ENCODE measurements at regions not wholly inside any gene's neighbourhood (a gene's known extent, or its start where the extent isn't known, plus 50 kb on each side); places are given as distances from the start of the nearest gene placed in this dataset.

DNA sequence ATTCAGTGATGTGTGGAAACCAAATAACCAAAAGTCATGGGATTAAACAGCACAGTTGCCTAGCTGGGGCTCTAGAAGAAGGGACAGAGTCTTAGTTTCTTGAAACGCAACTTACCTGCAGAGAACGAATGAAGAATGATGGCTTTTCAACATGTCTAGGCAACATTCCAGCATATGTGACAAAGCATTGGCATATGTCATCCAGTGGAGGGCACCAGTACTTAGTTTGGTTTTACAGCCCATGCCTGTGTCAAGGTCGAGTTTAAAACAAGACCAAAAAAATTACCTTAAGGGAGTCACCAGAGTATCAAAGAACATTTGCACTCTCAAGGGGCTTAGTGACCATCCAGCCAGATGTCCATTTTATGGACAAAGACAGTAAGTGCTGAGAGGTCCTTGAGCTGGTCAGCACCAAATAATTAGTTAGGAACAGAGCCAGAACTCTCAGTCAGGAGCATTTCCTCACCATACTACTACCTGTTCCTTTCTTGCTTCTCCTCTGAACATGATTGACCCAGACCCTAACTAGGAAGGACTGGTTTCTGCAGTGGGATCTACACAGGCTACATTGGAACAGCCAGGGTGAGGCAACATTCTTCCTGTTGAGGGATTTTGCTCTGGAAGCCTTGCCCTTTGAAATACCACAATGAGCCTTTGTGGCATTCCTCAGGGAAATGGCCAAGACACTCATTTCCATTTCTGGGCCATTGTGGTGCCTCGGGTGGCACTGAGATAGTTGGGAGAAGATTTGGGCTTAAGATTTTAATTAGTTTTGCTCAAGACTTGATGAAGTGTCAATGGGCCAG lies 75.4 kb upstream of the ANKH start:
- no peaks in the 10 kb centered on the region for H3K36me3 ChIP-seq
- TF ChIP-seq POLR2A (IDR thresholded peaks at IDR 0.05): no peak
- no peaks in the 10 kb centered on the region for H3K27me3 ChIP-seq
- intact Hi-C loops (cut with DNase I): no loop called here
- H3K27ac ChIP-seq: no peak overlapping the region
- no peak for DNase-seq
- H3K4me3 ChIP-seq: no peak overlapping the region
- H3K9me3 ChIP-seq: no peaks in the 10 kb centered on the region
- H3K4me1 ChIP-seq: no peaks in the 10 kb centered on the region
- 12 to 27% methylated on average over 4 of the region's 4 CpGs for WGBS, 2 donors

DNA sequence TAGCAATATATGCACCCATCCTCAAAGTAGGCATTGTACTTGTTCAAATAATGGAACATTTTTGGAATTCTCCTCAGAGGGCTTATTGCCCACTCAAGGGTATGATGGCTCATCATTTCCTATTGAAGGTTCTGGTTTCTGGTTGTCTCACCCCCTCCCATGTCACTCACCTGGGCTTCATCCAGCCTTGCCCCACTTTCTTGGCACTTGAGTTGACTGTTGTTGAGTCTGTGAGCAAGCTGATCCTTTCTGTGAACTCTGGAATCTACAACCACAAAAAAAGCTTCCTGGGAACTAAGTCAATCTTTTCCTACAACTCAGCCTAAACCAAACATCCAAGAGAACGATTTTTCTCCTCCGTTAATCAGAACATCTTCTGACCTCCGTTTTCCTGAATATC lies 73.9 kb upstream of the ANKH start:
- Histone ChIP-seq H3K27ac (no peak overlapping the region), H3K36me3 (no peaks in the 10 kb centered on the region), H3K4me1 (no peaks in the 10 kb centered on the region), H3K4me3 (no peak overlapping the region), H3K9me3 (no peaks in the 10 kb centered on the region), H3K27me3 (no peaks in the 10 kb centered on the region)
- DNase-seq: no peak
- TF ChIP-seq, protein P1, sequence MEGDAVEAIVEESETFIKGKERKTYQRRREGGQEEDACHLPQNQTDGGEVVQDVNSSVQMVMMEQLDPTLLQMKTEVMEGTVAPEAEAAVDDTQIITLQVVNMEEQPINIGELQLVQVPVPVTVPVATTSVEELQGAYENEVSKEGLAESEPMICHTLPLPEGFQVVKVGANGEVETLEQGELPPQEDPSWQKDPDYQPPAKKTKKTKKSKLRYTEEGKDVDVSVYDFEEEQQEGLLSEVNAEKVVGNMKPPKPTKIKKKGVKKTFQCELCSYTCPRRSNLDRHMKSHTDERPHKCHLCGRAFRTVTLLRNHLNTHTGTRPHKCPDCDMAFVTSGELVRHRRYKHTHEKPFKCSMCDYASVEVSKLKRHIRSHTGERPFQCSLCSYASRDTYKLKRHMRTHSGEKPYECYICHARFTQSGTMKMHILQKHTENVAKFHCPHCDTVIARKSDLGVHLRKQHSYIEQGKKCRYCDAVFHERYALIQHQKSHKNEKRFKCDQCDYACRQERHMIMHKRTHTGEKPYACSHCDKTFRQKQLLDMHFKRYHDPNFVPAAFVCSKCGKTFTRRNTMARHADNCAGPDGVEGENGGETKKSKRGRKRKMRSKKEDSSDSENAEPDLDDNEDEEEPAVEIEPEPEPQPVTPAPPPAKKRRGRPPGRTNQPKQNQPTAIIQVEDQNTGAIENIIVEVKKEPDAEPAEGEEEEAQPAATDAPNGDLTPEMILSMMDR (IDR thresholded peaks at IDR 0.05): no peak
- no peak for TF ChIP-seq EP300 (IDR thresholded peaks at IDR 0.05)
- intact Hi-C loops (cut with DNase I): no loop called here
- WGBS, 2 donors: 48 to 78% methylated on average over 3 of the region's 3 CpGs

DNA sequence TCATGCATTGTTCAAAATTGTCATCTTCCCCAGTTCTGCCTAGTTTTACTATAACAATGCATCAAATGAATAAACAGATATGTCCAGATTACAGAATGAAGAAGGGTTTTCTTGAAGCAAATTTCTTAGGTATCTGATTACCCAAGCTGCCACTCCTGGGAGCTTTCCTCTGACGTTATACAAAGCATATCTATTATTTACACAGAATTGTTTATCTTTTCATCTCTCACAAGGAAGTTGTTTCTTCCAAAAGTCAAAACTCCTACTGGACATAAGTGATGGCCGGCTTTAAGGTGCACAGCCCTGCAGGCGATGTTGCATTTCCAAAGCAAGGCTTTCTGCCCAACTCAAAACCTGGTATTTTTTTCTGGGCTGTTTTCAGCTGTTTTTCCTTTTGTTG lies 73.4 kb upstream of the ANKH start:
- 39 to 64% methylated on average over 3 of the region's 3 CpGs for WGBS, 2 donors
- no peak for DNase-seq
- intact Hi-C loops (cut with DNase I): no loop called here
- Histone ChIP-seq H3K27me3 (no peaks in the 10 kb centered on the region), H3K9me3 (no peaks in the 10 kb centered on the region), H3K4me3 (no peak overlapping the region), H3K27ac (no peak overlapping the region), H3K4me1 (no peaks in the 10 kb centered on the region), H3K36me3 (no peaks in the 10 kb centered on the region)
- TF ChIP-seq, protein P1 (IDR thresholded peaks at IDR 0.05): no peak
- TF ChIP-seq EP300 (IDR thresholded peaks at IDR 0.05) (no peak), POLR2A (IDR thresholded peaks at IDR 0.05) (no peak), POLR2AphosphoS5 (IDR thresholded peaks at IDR 0.05) (no peak)

DNA sequence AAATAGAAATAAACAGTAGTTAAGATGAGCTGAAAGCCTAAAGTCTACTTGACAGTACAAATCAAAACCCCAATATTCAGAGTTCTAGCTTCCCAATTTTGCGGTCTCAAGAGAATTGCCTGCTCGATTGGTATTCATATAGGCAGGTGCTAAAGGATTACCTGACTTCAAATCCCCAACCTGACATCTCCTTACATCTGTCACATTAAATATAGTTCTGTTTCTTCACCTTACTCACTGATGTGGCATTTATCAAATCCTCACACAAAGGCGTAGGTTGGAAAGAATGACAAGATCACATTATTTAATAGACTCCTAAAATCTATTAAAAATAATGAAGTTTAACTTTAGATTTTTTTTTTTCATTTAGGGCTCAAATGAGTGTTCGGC lies 72.8 kb upstream of the ANKH start:
- 93 to 94% methylated on average over 4 of the region's 4 CpGs for WGBS, 2 donors
- Histone ChIP-seq H3K27ac (no peak overlapping the region), H3K9me3 (no peaks in the 10 kb centered on the region), H3K4me3 (no peak overlapping the region), H3K4me1 (no peaks in the 10 kb centered on the region), H3K36me3 (no peaks in the 10 kb centered on the region), H3K27me3 (no peaks in the 10 kb centered on the region)
- no peak for DNase-seq
- TF ChIP-seq POLR2A (IDR thresholded peaks at IDR 0.05) (no peak), POLR2AphosphoS5 (IDR thresholded peaks at IDR 0.05) (no peak), EP300 (IDR thresholded peaks at IDR 0.05) (no peak)
- TF ChIP-seq, protein P1 (IDR thresholded peaks at IDR 0.05): no peak
- intact Hi-C loops (cut with DNase I): no loop called here

DNA sequence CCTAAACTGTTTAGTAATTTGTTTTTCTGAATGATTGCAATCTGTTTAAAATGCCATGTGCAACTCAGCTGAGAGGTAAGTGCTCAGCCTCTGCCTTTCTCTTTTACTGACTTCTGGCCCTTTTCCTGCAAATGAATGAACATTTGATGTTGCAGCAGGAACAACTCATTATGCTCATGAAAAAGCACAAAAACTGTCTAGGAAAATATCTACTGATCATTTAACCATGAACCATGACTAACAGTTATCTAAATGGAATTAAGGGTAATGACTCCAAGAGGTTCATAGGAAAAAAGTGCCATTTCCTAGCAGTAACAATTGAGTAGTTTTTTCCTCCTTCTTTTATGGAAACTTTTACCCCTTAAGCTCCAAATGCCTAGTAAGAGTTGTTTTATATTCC lies 70.6 kb upstream of the ANKH start:
- Histone ChIP-seq H3K4me1 (no peaks in the 10 kb centered on the region), H3K9me3 (no peaks in the 10 kb centered on the region), H3K27me3 (no peaks in the 10 kb centered on the region), H3K27ac (no peak overlapping the region), H3K36me3 (no peaks in the 10 kb centered on the region), H3K4me3 (no peak overlapping the region)
- no peak for DNase-seq
- intact Hi-C loops (cut with DNase I): no loop called here
- no peak for TF ChIP-seq EP300 (IDR thresholded peaks at IDR 0.05)
- TF ChIP-seq POLR2A (IDR thresholded peaks at IDR 0.05): no peak
- TF ChIP-seq POLR2AphosphoS5 (IDR thresholded peaks at IDR 0.05): no peak
- TF ChIP-seq, protein P1 (IDR thresholded peaks at IDR 0.05): no peak

Measured in sigmoid colon (tissue), 6 donors.